ENCODE measurements at regions not wholly inside any gene's neighbourhood (a gene's known extent, or its start where the extent isn't known, plus 50 kb on each side); places are given as distances from the start of the nearest gene placed in this dataset.
"Not testable (repeated sequence)": the region's sequence is repeated elsewhere in the genome, so short reads cannot be mapped to it uniquely, and the experiment has no call there.

GRCh38 chr2:39581866-39582265 lies 83.9 kb upstream of the TMEM178A start:
- no peak for DNase-seq (ENCODE audit: low read depth in 2 of 2)

- no peak for DNase-seq (ENCODE audit: low read depth in 2 of 2)
Measured at GRCh38 chr2:39583213-39583612, 82.5 kb upstream of the TMEM178A start.

GRCh38 chr2:39583781-39584180 lies 81.9 kb upstream of the TMEM178A start:
- DNase-seq (ENCODE audit: low read depth in 2 of 2), result no peak

GRCh38 chr2:39584283-39584965 lies 81.3 kb upstream of the TMEM178A start:
- no peak for DNase-seq (ENCODE audit: low read depth in 2 of 2)

GRCh38 chr2:39585531-39585930 lies 80.2 kb upstream of the TMEM178A start:
- not testable (repeated sequence) for DNase-seq (ENCODE audit: low read depth in 2 of 2)

DNA sequence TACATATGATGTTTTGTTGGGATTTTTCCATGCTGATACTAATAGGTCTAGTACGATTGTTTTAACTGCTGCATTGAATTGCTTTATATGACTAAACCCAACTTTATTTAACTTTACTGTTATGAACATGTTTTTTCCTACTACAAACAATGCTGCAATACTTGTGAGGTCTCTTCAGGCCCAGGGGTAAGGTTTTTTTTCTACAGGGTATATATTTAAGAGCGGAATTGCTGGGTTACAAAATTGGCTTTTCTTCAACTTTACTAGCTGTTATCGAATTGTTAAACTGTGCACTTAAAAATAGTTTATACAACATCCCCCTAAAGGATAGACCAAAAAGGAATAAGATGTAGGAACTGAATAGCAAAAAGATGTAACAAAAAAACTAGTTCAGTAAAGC lies 78.5 kb upstream of the TMEM178A start:
- no peak for DNase-seq (ENCODE audit: low read depth in 2 of 2)

- DNase-seq (ENCODE audit: low read depth in 2 of 2), result no peak
Measured at GRCh38 chr2:39587641-39588040, 78.1 kb upstream of the TMEM178A start.

DNA sequence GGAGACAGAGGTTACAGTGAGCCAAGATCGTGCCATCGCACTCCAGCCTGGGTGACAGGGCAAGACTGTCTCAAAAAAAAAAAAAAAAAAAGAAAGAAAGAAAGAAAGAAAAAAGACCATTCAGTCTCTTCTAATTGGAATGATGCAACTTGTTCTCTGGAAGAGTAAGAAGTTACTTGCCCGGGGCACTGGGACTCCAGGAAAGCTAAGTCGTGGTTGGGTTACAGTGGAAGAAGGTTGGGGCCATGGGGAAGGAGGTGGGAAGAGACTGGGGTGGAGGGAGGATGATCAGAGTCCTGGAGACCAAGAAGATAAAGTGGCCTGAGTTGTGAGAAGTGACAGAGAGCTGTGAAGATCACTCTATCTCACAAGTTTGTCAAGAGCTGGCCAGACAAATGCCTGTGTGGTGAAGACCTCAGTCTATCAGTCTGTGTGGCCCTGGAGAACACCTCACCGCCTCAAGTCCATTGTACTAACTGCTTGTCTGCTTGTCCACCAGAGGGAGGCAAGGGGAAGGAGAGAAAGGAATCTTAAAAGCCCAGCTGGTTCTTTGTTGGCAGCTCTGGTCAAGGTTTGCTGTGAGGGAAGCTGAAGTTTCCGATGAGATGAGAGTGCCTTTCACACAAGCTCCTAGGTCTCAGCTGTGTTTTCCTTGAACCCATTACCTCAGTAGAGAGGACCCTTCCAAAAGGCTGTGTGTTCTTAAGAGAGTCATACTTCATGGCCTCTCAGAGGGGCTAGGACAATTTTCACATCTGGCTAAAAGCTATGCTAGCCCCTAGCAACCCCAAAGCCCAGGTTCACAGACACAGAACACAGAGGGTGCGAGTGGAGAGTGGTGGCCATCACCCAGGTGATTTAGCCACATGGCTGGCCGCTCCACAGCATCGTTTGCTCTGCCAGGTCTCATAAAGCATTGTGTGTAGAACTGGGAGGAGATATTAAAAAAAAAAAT lies 72.0 kb upstream of the TMEM178A start:
- no peak for DNase-seq (ENCODE audit: low read depth in 2 of 2)

- no peak for DNase-seq (ENCODE audit: low read depth in 2 of 2)
Measured at GRCh38 chr2:39595116-39595515, 70.6 kb upstream of the TMEM178A start.

GRCh38 chr2:39597314-39597713 lies 68.4 kb upstream of the TMEM178A start:
- DNase-seq (ENCODE audit: low read depth in 2 of 2), result no peak

DNA sequence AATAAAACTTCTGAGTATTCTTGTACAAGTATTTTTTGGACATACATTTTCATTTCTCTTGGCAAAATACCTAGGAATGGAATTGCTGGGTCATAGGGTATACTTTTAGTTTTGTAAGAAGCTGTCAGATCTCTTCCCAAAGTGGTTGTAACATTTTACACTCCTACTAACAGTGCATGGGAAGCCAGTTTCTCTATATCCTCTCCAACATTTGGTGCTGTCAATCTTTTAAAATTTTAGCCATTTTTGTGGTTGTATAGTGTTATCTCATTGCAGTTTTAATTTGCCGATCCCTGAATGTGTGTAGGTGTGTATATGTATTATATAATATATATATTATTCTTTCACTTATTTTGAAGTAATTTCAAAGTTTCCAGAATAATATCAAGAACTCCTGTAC lies 63.1 kb upstream of the TMEM178A start:
- DNase-seq (ENCODE audit: low read depth in 2 of 2), result no peak

DNA sequence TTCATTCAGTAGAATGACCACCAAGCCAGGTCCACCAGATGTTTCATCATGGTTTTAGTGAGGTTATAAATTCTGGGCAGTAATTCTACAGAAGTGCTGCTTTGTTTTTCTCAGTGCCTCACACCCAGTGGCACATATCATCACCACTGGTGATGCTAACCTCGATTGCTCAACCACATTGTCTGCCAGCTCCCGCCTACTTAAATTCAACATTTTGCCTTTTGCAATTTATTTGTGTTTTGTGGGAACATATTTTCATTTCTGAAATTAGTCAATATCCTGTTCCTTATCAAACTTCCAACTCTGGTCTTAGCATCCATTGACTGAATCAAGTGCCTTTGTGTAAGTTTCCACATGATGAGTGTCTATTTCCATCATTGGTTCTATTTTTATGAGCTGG lies 62.3 kb upstream of the TMEM178A start:
- no peak for DNase-seq (ENCODE audit: low read depth in 2 of 2)

- DNase-seq (ENCODE audit: low read depth in 2 of 2), result no peak
Measured at GRCh38 chr2:39604866-39605265, 60.9 kb upstream of the TMEM178A start.

- no peak for DNase-seq (ENCODE audit: low read depth in 2 of 2)
Measured at GRCh38 chr2:39606585-39606984, 59.1 kb upstream of the TMEM178A start.

- no peak for DNase-seq (ENCODE audit: low read depth in 2 of 2)
Measured at GRCh38 chr2:39607538-39608262, 58.0 kb upstream of the TMEM178A start.

DNA sequence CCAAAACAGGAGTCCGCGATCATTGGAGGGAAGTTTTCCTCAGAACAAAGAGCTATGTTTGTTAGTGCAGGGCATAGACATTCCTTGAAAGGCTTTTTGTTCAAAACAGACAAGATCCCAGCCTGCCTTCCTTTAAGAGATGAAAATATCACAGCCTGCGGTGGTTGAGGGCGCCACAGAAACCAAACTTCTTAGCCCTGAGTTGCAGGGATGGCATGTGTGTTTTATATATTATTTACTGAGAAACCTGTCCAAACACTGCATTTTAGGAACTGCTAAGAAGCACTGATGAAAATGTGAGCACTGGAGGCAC lies 57.5 kb upstream of the TMEM178A start:
- no peak for DNase-seq (ENCODE audit: low read depth in 2 of 2)

GRCh38 chr2:39608686-39609441 lies 56.9 kb upstream of the TMEM178A start:
- DNase-seq (ENCODE audit: low read depth in 2 of 2), result no peak

DNA sequence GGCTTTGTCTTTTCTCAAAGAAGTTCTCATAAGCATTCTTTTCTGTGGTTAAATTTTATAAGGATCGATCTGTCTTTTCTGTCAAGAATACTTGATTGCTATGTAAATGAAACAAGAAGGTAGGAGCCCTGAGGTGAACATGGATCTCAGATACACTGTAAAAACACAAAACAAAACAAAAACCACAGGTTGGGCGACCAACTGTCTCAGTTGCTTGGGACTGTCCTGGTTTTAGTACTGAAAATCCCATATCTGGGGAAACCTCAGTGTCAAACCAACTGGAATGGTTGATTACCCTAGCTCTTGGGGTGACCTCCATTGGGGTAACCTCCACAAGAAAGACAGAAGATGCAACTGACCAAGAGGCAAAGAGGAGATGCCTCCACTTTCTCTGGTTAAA lies 55.8 kb upstream of the TMEM178A start:
- DNase-seq (ENCODE audit: low read depth in 2 of 2), result no peak

DNA sequence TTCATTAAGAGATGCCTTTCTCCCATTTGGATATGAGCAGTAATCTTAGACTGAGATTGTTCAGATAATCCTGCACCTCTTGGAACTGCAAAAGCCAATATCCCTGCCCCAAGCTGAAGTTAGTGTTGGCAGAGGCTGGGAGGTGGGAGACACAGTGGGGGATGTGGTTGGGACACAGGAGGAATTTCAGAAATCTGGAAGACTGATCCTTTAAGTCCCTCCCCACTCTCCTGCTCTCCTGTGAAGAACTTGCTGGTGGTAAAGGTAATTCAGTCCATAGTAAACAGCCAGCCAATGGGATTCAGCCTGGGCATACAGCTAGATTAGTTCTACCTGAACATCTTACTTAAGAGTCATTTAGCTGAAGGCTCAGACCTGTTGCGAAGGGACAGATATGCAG lies 50.0 kb upstream of the TMEM178A start:
- no peak for DNase-seq (ENCODE audit: low read depth in 2 of 2)
